OCI-LY7 (cell line): ENCODE measurements at regions not wholly inside any gene's neighbourhood (a gene's known extent, or its start where the extent isn't known, plus 50 kb on each side); places are given as distances from the start of the nearest gene placed in this dataset.

Experiments
- BruUV-seq: library from RNA; stranded (reverse); fragments of 400-500 nt; replicated peaks from 2 replicates; lab custom pipeline; 2021; lab: Mats Ljungman, UMichigan
- CTCF ChIA-PET: fragments of 300-600 bp; sonication (Branson Sonifier 250); formaldehyde crosslinking; loops from one replicate; lab custom pipeline; 2022; ENCODE audit warnings: antibody characterized with exemption; ENCODE audit not compliant: unreplicated experiment; lab: Charles Lee
- POLR2A ChIA-PET: fragments of 300-600 bp; sonication (Branson Sonifier 250); formaldehyde crosslinking; loops from one replicate; lab custom pipeline; 2022; ENCODE audit warnings: antibody characterized with exemption; lab: Charles Lee
- DNase-seq: peaks from one replicate; pipeline ENCODE4 v3.0.0-alpha.2; 2015; ENCODE audit warnings: low spot score
- H2AFZ ChIP-seq: fragments of 200-600 bp; sonication (generic), shearing (Covaris generic); 2 replicates; pipeline ENCODE4 v1.6.1; 2014; ENCODE audit warnings: mild to moderate bottlenecking, antibody characterized with exemption, low read length, moderate library complexity
- H3K27ac ChIP-seq: fragments of 200-600 bp; sonication (generic); 2 replicates; pipeline ENCODE4 v1.5.1; 2014; ENCODE audit warnings: mixed run types, low read depth, mild to moderate bottlenecking, moderate library complexity, low read length, inconsistent platforms; ENCODE audit not compliant: poor library complexity, severe bottlenecking
- H3K36me3 ChIP-seq: fragments of 200-600 bp; sonication (generic); 2 replicates; pipeline ENCODE4 v1.6.1; 2014; ENCODE audit warnings: mild to moderate bottlenecking, antibody characterized with exemption, low read length, moderate library complexity, mixed read lengths; ENCODE audit not compliant: insufficient read depth
- H3K4me1 ChIP-seq: fragments of 200-600 bp; sonication (generic); 2 replicates; pipeline ENCODE4 v1.5.1; 2014; ENCODE audit warnings: mild to moderate bottlenecking, low read length; ENCODE audit not compliant: insufficient read depth, poor library complexity, severe bottlenecking
- H3K4me2 ChIP-seq: fragments of 200-600 bp; sonication (generic); 2 replicates; pipeline ENCODE4 v1.6.1; 2014; ENCODE audit warnings: mild to moderate bottlenecking, low read length
- H3K4me3 ChIP-seq: fragments of 200-600 bp; sonication (generic); 2 replicates; pipeline ENCODE4 v1.5.1; 2014; ENCODE audit warnings: mild to moderate bottlenecking, low read depth, low read length; ENCODE audit not compliant: poor library complexity, severe bottlenecking
- H3K79me2 ChIP-seq: fragments of 200-600 bp; sonication (generic); 2 replicates; pipeline ENCODE4 v1.6.1; 2016; ENCODE audit warnings: low read depth, mild to moderate bottlenecking, low read length, moderate library complexity, mixed read lengths; ENCODE audit not compliant: insufficient read depth
- H3K9me2 ChIP-seq: fragments of 200-600 bp; sonication (generic); 2 replicates; pipeline ENCODE4 v1.6.1; 2016; ENCODE audit warnings: mild to moderate bottlenecking, low read length, mixed read lengths; ENCODE audit not compliant: insufficient read depth
- H3K9me3 ChIP-seq: fragments of 200-600 bp; sonication (generic); 2 replicates; pipeline ENCODE4 v1.6.1; 2014; ENCODE audit warnings: mild to moderate bottlenecking, mixed run types, low read length, mixed read lengths
- H4K20me1 ChIP-seq: fragments of 200-600 bp; sonication (generic); 2 replicates; pipeline ENCODE4 v1.6.1; 2014; ENCODE audit warnings: mild to moderate bottlenecking, antibody characterized with exemption, low read length, moderate library complexity, mixed read lengths; ENCODE audit not compliant: insufficient read depth
- CTCF ChIP-seq: fragments of 200-600 bp; sonication (generic); conservative IDR thresholded peaks from 2 replicates; pipeline ENCODE4 v1.5.1; 2014; ENCODE audit warnings: mild to moderate bottlenecking, antibody characterized with exemption, low read length, moderate library complexity, mixed read lengths
- EZH2phosphoT487 ChIP-seq: fragments of 200-600 bp; sonication (generic); IDR thresholded peaks from 2 replicates; pipeline ENCODE4 v1.6.1; 2018; ENCODE audit warnings: low read depth, borderline replicate concordance, mild to moderate bottlenecking, mixed run types, antibody characterized with exemption, low read length, moderate library complexity, mixed read lengths
- intact Hi-C: fragments of 100-400 bp; cut with micrococcal nuclease; formaldehyde crosslinking; loops from one replicate; pipeline ENCODE4 v1.10.0; 2022; ENCODE audit not compliant: unreplicated experiment

- no peaks in the 10 kb centered on the region for H3K9me3 ChIP-seq
- no peaks in the 10 kb centered on the region for H3K79me2 ChIP-seq
- DNase-seq: no peak
- no peaks in the 10 kb centered on the region for H3K9me2 ChIP-seq
- no peaks in the 10 kb centered on the region for H3K4me1 ChIP-seq
- no peaks in the 10 kb centered on the region for H4K20me1 ChIP-seq
- no peak overlapping the region for H3K27ac ChIP-seq
- H3K4me2 ChIP-seq: no peak overlapping the region
- POLR2A ChIA-PET: interaction anchor here (0.5 kb wide), 1 partner anchor 336 kb away, joined by 3 read pairs; no protein-coding TSS in a partner anchor
- TF ChIP-seq EZH2phosphoT487: no peak
- TF ChIP-seq CTCF: no peak
- no peak overlapping the region for H3K4me3 ChIP-seq
- no peaks in the 10 kb centered on the region for H3K36me3 ChIP-seq
- CTCF ChIA-PET: no interaction called here
- no peak overlapping the region for H2AFZ ChIP-seq
- intact Hi-C loops: no loop called here
- BruUV-seq: no TSS peak
Observed at GRCh38 chr18:22257022-22257543, 87.7 kb downstream of the GATA6 start.

- Histone ChIP-seq H3K27ac (no peak overlapping the region), H4K20me1 (no peaks in the 10 kb centered on the region), H3K36me3 (no peaks in the 10 kb centered on the region), H3K9me3 (no peaks in the 10 kb centered on the region), H3K9me2 (no peaks in the 10 kb centered on the region), H3K79me2 (no peaks in the 10 kb centered on the region), H3K4me3 (no peak overlapping the region), H3K4me1 (no peaks in the 10 kb centered on the region), H3K4me2 (no peak overlapping the region), H2AFZ (no peak overlapping the region)
- POLR2A ChIA-PET: interaction anchor here (0.9 kb wide), 1 partner anchor 103 kb away, joined by 3 read pairs; no protein-coding TSS in a partner anchor
- BruUV-seq: no TSS peak
- no peak for TF ChIP-seq EZH2phosphoT487
- no peak for TF ChIP-seq CTCF
- CTCF ChIA-PET: no interaction called here
- intact Hi-C loops: no loop called here
- no peak for DNase-seq
Observed at GRCh38 chr18:22254088-22254487, 84.7 kb downstream of the GATA6 start.

- no TSS peak for BruUV-seq
- TF ChIP-seq CTCF: no peak
- TF ChIP-seq EZH2phosphoT487: no peak
- Histone ChIP-seq H3K9me2 (no peaks in the 10 kb centered on the region), H3K79me2 (no peaks in the 10 kb centered on the region), H3K27ac (no peak overlapping the region), H2AFZ (no peak overlapping the region), H3K4me1 (no peaks in the 10 kb centered on the region), H3K4me3 (no peak overlapping the region), H3K36me3 (no peaks in the 10 kb centered on the region), H4K20me1 (no peaks in the 10 kb centered on the region), H3K9me3 (no peaks in the 10 kb centered on the region), H3K4me2 (no peak overlapping the region)
- intact Hi-C loops: no loop called here
- no peak for DNase-seq
- POLR2A ChIA-PET: no interaction called here
- CTCF ChIA-PET: no interaction called here
Observed at GRCh38 chr18:22253676-22254075, 84.3 kb downstream of the GATA6 start.
